Stimulated activated CD8-positive, alpha-beta memory T cell treated with anti-CD3 and anti-CD28 coated beads, Interleukin-4, amount 100 ng/mL, for 24 hours (primary cell): ENCODE measurements at regions not wholly inside any gene's neighbourhood (a gene's known extent, or its start where the extent isn't known, plus 50 kb on each side); places are given as distances from the start of the nearest gene placed in this dataset.
A peak's percentile ranks its signal among the peaks of the same experiment; 100 is the strongest.

Experiments used
- DNase-seq: peaks from one replicate; pipeline ENCODE4 v3.0.0-alpha.2; 2020; ENCODE audit warnings: low read depth

GRCh38 chr20:19807946-19808330 is 49.9 kb downstream of the RIN2 start:
- no peak for DNase-seq

GRCh38 chr20:19808498-19808897 is 50.4 kb downstream of the RIN2 start:
- no peak for DNase-seq

GRCh38 chr20:19809505-19809904 is 51.4 kb downstream of the RIN2 start:
- no peak for DNase-seq

- no peak for DNase-seq
Measured at GRCh38 chr20:19811231-19811630, 53.2 kb downstream of the RIN2 start.

- no peak for DNase-seq
Measured at GRCh38 chr20:19812056-19812455, 54.0 kb downstream of the RIN2 start.

GRCh38 chr20:19812696-19813095 is 54.6 kb downstream of the RIN2 start:
- no peak for DNase-seq

- DNase-seq = no peak
Measured at GRCh38 chr20:19813846-19814640, 56.0 kb downstream of the RIN2 start.

- DNase-seq = no peak
Measured at GRCh38 chr20:19815553-19815991, 57.5 kb downstream of the RIN2 start.

GRCh38 chr20:19816386-19816785 is 58.3 kb downstream of the RIN2 start:
- no peak for DNase-seq

GRCh38 chr20:19817017-19817416 is 59.0 kb downstream of the RIN2 start:
- DNase-seq = no peak

- no peak for DNase-seq
Measured at GRCh38 chr20:19819149-19819548, 61.1 kb downstream of the RIN2 start.

GRCh38 chr20:19820555-19821211 is 62.6 kb downstream of the RIN2 start:
- DNase-seq = no peak

- DNase-seq = no peak
Measured at GRCh38 chr20:19821606-19822005, 63.5 kb downstream of the RIN2 start.

GRCh38 chr20:19823216-19823615 is 65.2 kb downstream of the RIN2 start:
- no peak for DNase-seq

- DNase-seq = no peak
Measured at GRCh38 chr20:19823971-19824370, 65.9 kb downstream of the RIN2 start.

- no peak for DNase-seq
Measured at GRCh38 chr20:19824861-19825260, 66.8 kb downstream of the RIN2 start.

- DNase-seq = no peak
Measured at GRCh38 chr20:19826179-19826914, 68.3 kb downstream of the RIN2 start.

GRCh38 chr20:19827818-19828217 is 69.8 kb downstream of the RIN2 start:
- no peak for DNase-seq

GRCh38 chr20:19828232-19828631 is 70.2 kb downstream of the RIN2 start:
- peak; percentile 3 for DNase-seq

GRCh38 chr20:19830211-19830785 is 72.2 kb downstream of the RIN2 start:
- DNase-seq = no peak

- peak; percentile 21 for DNase-seq
Measured at GRCh38 chr20:19832875-19833274, 74.8 kb downstream of the RIN2 start.

GRCh38 chr20:19833395-19833794 is 75.3 kb downstream of the RIN2 start:
- no peak for DNase-seq

GRCh38 chr20:19834287-19834686 is 76.2 kb downstream of the RIN2 start:
- no peak for DNase-seq
